Lower leg skin (tissue), 4 donors: ENCODE measurements at regions not wholly inside any gene's neighbourhood (a gene's known extent, or its start where the extent isn't known, plus 50 kb on each side); places are given as distances from the start of the nearest gene placed in this dataset.

Experiments used
- DNase-seq, 2 donors: peaks; one replicate each; pipeline ENCODE4 v3.0.0-alpha.2; 2019; ENCODE audit warnings: low spot score in 2 of 2
- H3K4me3 ChIP-seq: fragments of 200-600 bp; sonication (generic); 2 replicates; pipeline ENCODE4 v1.5.1; 2017; ENCODE audit warnings: mild to moderate bottlenecking, low read depth; ENCODE audit not compliant: poor library complexity, severe bottlenecking
- POLR2A ChIP-seq, 2 donors: fragments of 450-650 bp; IDR thresholded peaks; one replicate each; pipeline ENCODE4 v1.6.1; 2016 to 2017; ENCODE audit warnings: antibody characterized with exemption in 2 of 2, mild to moderate bottlenecking in 1 of 2, moderate library complexity in 1 of 2
- WGBS, 2 donors: methylation state at CpG; one replicate each; pipeline ENCODE4 v1.1.5; 2018; 5-methylcytosine and 5-hydroxymethylcytosine counted together
- intact Hi-C: fragments of 100-400 bp; cut with DNase I; formaldehyde crosslinking; loops from one replicate; pipeline ENCODE4 v1.15.0; 2023; ENCODE audit warnings: low total_unique reads
- TF ChIP-seq, protein P1 (sequence below), 3 donors: fragments of 450-650 bp; IDR thresholded peaks; one replicate each; pipeline ENCODE4 v1.5.1; 2016; ENCODE audit warnings: antibody characterized with exemption in 3 of 3, mild to moderate bottlenecking in 3 of 3, moderate library complexity in 2 of 3

DNA sequence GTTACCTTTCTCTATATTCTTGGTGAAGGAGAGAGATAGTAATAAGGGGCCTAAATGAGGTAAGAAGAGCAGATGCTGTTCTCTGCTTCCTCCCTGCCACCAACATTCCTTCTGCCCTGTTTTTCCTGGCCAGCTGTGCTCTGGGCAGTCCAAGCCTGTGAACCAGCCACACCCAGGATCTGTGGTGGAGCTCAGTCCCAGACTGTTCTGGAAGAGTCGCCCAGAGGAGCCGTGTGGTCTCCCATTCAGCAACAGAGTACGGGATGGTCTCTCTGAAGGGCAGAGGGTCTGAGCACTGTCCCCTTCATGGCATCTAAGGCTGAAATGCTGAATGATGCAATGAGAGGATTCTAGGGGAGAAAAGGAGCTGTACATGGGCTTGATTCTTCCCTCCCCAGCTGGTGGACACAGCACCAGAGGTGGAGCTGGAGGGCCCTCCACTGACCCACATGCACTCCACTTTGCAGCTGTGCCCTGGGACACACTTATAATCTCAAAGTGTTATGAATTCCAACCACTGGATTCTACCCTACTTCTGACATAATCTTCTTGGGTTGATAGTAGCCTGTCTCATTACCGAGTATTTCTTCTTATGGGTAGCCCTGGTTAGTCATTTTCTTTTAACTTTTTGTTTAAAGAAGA lies 70.8 kb upstream of the RPS23 start:
- 48 to 61% methylated on average over 4 of the region's 4 CpGs for WGBS, 2 donors
- no peak overlapping the region for H3K4me3 ChIP-seq
- TF ChIP-seq, protein P1, sequence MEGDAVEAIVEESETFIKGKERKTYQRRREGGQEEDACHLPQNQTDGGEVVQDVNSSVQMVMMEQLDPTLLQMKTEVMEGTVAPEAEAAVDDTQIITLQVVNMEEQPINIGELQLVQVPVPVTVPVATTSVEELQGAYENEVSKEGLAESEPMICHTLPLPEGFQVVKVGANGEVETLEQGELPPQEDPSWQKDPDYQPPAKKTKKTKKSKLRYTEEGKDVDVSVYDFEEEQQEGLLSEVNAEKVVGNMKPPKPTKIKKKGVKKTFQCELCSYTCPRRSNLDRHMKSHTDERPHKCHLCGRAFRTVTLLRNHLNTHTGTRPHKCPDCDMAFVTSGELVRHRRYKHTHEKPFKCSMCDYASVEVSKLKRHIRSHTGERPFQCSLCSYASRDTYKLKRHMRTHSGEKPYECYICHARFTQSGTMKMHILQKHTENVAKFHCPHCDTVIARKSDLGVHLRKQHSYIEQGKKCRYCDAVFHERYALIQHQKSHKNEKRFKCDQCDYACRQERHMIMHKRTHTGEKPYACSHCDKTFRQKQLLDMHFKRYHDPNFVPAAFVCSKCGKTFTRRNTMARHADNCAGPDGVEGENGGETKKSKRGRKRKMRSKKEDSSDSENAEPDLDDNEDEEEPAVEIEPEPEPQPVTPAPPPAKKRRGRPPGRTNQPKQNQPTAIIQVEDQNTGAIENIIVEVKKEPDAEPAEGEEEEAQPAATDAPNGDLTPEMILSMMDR (IDR thresholded peaks at IDR 0.05) = no peak
- TF ChIP-seq POLR2A (IDR thresholded peaks at IDR 0.05) = no peak
- DNase-seq = no peak
- intact Hi-C loops = loop anchor here (5.0 kb wide), 1 partner anchor 1213 kb away; no protein-coding TSS in a partner anchor

DNA sequence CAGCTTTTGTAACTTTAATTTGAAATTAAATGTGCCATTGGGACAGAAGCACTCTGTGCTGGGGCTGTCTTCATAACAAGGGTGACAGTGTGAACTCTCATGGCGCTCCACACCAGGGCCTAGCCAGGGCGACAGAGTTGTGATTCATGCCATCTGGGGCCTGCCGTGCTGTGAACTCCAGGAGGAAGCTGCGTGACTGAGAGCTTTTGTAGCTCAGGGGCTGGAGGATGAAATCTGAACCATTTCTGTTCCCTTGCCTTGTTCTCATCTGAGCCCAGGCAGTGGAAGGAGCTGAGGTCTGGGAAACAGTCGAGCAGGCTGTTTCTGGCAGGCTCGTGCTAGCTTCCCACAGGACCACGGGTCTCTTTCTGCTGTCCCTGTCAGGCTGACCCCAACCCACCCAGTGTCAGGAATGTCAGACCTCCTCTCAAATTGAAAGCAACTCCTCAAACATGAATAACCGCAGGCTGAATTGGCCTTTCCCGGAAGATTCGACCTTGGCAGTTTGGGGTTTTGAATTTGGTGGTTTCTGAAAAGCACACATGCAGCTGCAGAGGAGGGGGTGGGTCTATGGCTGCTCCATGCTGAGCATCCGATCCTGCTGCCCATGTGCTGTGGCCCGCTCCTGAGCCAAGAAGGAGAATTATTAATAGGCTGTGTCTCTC lies 69.2 kb upstream of the RPS23 start:
- 68 to 76% methylated on average over 12 of the region's 12 CpGs for WGBS, 2 donors
- DNase-seq = peak; percentile 34 to 85
- no peak overlapping the region for H3K4me3 ChIP-seq
- TF ChIP-seq, protein P1 (IDR thresholded peaks at IDR 0.05) = no peak
- no peak for TF ChIP-seq POLR2A (IDR thresholded peaks at IDR 0.05)
- intact Hi-C loops = loop anchor here (5.0 kb wide), 1 partner anchor 1215 kb away; no protein-coding TSS in a partner anchor

DNA sequence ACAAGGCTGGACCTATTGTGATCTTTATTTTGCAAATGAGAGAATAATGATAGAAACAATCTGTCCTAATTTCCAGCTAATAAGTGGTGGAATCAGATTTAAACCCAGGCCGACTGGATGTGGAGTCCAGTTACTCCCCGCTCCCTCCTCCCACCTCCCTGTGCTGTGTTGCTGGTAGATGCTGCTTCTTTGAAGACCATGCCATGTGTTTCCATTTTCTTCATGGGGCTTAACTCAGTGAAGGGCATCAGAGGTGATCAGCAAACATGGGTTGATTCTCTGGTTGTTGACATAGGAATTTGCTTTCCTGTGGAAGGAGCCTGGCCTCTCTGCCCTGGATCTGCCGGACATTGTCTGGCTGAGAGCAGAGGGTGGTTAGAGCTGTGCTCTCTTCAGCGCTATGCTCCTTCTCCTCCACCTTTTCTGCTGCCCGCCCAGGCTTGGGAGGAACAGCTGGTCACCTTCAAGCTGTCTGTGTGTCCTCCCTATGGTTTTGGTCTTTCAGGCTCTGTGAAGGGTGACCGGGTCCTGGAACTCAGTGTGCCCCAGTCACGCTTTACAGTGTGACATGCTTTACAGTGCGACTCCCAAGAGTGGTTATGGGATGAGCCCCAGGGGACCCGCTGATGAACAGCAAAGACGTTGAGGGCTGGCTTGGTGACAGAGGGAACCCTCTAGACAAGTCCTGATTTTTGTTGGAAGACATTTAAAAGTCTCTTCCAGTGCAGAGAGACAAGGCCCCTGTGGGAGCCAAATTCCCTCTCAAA lies 68.4 kb upstream of the RPS23 start:
- WGBS, 2 donors = 62 to 73% methylated on average over 10 of the region's 10 CpGs
- DNase-seq = no peak
- no peak overlapping the region for H3K4me3 ChIP-seq
- intact Hi-C loops = loop anchor here (5.0 kb wide), 1 partner anchor 1216 kb away; no protein-coding TSS in a partner anchor
- TF ChIP-seq POLR2A (IDR thresholded peaks at IDR 0.05) = no peak
- TF ChIP-seq, protein P1 (IDR thresholded peaks at IDR 0.05) = no peak

DNA sequence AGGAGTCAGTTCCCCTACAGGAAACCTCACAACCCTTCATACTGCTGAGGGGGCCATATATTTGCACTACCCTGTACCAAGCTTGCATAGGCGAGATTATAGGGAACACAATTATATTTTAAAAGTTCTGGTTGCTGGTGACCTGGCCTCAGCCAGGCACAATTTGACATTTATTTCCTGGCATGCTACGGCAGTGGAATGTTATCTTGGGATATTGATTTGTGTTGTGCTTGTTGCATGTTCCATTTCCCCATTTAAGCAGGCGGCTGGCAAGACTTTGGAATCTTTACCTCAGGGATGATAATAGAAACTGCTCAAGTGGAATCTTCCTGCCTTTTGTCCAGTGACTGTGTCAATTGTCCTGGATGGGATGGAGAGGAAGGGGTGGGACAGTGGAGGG lies 67.0 kb upstream of the RPS23 start:
- WGBS, 2 donors = 90% methylated on average over 3 of the region's 3 CpGs
- intact Hi-C loops = loop anchor here (5.0 kb wide), 1 partner anchor 1217 kb away; no protein-coding TSS in a partner anchor
- no peak overlapping the region for H3K4me3 ChIP-seq
- no peak for DNase-seq
- TF ChIP-seq POLR2A (IDR thresholded peaks at IDR 0.05) = no peak
- TF ChIP-seq, protein P1 (IDR thresholded peaks at IDR 0.05) = no peak

DNA sequence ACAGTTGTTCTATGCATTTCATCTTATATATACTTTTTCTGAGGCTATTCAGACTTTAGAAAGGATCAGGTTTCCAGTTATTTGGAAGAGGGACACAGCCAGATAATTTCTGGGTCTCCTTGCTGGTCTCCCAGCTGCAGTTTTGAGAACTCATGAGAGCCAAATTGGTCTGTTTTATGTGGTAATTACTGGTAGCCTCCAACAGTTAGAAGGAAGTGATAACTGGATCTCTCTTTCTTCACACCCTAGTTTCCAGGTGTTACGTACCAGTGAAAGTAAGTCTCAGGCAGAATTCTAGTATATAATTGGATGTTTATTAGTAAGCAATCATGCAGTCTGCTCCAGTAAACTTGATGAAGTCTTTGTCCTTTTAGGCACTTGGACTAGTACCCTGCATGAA lies 63.2 kb upstream of the RPS23 start:
- H3K4me3 ChIP-seq = no peak overlapping the region
- 86 to 92% methylated on average over 1 of the region's 1 CpG for WGBS, 2 donors
- DNase-seq = no peak
- intact Hi-C loops = no loop called here
- no peak for TF ChIP-seq POLR2A (IDR thresholded peaks at IDR 0.05)
- TF ChIP-seq, protein P1 (IDR thresholded peaks at IDR 0.05) = no peak
